Brain pericyte (primary cell): ENCODE measurements at regions not wholly inside any gene's neighbourhood (a gene's known extent, or its start where the extent isn't known, plus 50 kb on each side); places are given as distances from the start of the nearest gene placed in this dataset.
"Not testable (repeated sequence)": the region's sequence is repeated elsewhere in the genome, so short reads cannot be mapped to it uniquely, and the experiment has no call there.

Source experiments
- DNase-seq: peaks from one replicate; pipeline ENCODE4 v3.0.0-alpha.2; 2012; ENCODE audit warnings: low read depth, low spot score

- DNase-seq, result no peak
Observed at GRCh38 chr11:8772571-8773519, 90.3 kb downstream of the RPL27A start.

- DNase-seq, result no peak
Observed at GRCh38 chr11:8773916-8774539, 91.4 kb downstream of the RPL27A start.

- DNase-seq, result not testable (repeated sequence)
Observed at GRCh38 chr11:8774916-8775315, 92.3 kb downstream of the RPL27A start.

- DNase-seq, result no peak
Observed at GRCh38 chr11:8775332-8775731, 92.7 kb downstream of the RPL27A start.

GRCh38 chr11:8775734-8776133 lies 93.1 kb downstream of the RPL27A start:
- DNase-seq, result no peak

GRCh38 chr11:8776209-8776608 lies 93.6 kb downstream of the RPL27A start:
- DNase-seq, result no peak

GRCh38 chr11:8777907-8778767 lies 95.5 kb downstream of the RPL27A start:
- no peak for DNase-seq

- DNase-seq, result no peak
Observed at GRCh38 chr11:8779107-8779506, 96.5 kb downstream of the RPL27A start.

- no peak for DNase-seq
Observed at GRCh38 chr11:8779732-8780131, 97.1 kb downstream of the RPL27A start.

- DNase-seq, result no peak
Observed at GRCh38 chr11:8784954-8785353, 102.4 kb downstream of the RPL27A start.

- DNase-seq, result no peak
Observed at GRCh38 chr11:8785457-8785856, 102.9 kb downstream of the RPL27A start.

- no peak for DNase-seq
Observed at GRCh38 chr11:8785998-8786397, 103.4 kb downstream of the RPL27A start.

- no peak for DNase-seq
Observed at GRCh38 chr11:8786933-8787332, 104.3 kb downstream of the RPL27A start.

GRCh38 chr11:8787372-8787771 lies 104.8 kb downstream of the RPL27A start:
- DNase-seq, result no peak

- DNase-seq, result no peak
Observed at GRCh38 chr11:8788616-8789015, 106.0 kb downstream of the RPL27A start.

GRCh38 chr11:8789864-8790263 lies 107.3 kb downstream of the RPL27A start:
- DNase-seq, result no peak

GRCh38 chr11:8790968-8791367 lies 108.4 kb downstream of the RPL27A start:
- DNase-seq, result no peak

GRCh38 chr11:8792710-8793109 lies 110.1 kb downstream of the RPL27A start:
- DNase-seq, result no peak

- no peak for DNase-seq
Observed at GRCh38 chr11:8793114-8793777, 110.7 kb downstream of the RPL27A start.

- no peak for DNase-seq
Observed at GRCh38 chr11:8794126-8794525, 111.5 kb downstream of the RPL27A start.

- no peak for DNase-seq
Observed at GRCh38 chr11:8794677-8795103, 112.1 kb downstream of the RPL27A start.
